ENCODE measurements at regions not wholly inside any gene's neighbourhood (a gene's known extent, or its start where the extent isn't known, plus 50 kb on each side); places are given as distances from the start of the nearest gene placed in this dataset.
A peak's percentile ranks its signal among the peaks of the same experiment; 100 is the strongest.

GRCh38 chr3:157602424-157602823 lies 99.2 kb upstream of the VEPH1 start:
- 80 to 86% methylated on average over 1 of the region's 1 CpG for WGBS, 2 donors
- ATAC-seq (ENCODE audit: low FRiP score), result no peak
- no peak overlapping the region for H3K4me3 ChIP-seq (ENCODE audit: low read length in 2 of 2)

DNA sequence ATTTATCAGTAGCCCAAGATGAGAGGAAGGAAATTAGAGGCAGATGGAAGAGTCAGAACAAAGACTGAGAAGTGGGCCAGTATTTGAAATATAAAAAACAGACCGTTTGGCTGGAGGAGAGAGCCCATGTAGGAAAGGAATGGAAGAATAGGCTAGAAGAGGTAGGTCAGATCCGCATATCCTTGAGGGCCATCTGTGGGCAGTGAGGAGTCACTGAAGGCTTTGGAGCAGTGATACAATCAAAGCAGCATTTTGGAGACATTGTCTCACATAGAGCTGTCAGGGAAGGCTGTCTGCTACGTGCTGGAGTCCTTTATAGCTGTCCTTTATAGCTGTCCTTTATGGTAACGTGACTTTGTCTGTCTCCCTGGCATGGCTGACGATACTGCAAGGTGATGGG lies 92.0 kb upstream of the VEPH1 start:
- H3K27ac ChIP-seq (ENCODE audit: low read depth in 1 of 2, low read length in 2 of 2), result no peak overlapping the region
- H3K27me3 ChIP-seq (ENCODE audit: control insufficient read depth in 1 of 2, insufficient read depth in 2 of 2, low read length in 1 of 2), result no peaks in the 10 kb centered on the region
- no peaks in the 10 kb centered on the region for H3K36me3 ChIP-seq (ENCODE audit: control insufficient read depth in 1 of 2, insufficient read depth in 2 of 2, low read length in 1 of 2)
- intact Hi-C loops (cut with DNase I), result no loop called here
- ATAC-seq (ENCODE audit: low FRiP score) (no peak), DNase-seq (no peak)
- peaks cover 1% of the 10 kb centered on the region for H3K9me3 ChIP-seq (ENCODE audit: control insufficient read depth, low read length)
- H3K4me3 ChIP-seq (ENCODE audit: low read length in 2 of 2), result no peak overlapping the region
- 74 to 78% methylated on average over 5 of the region's 5 CpGs for WGBS, 2 donors
- no peaks in the 10 kb centered on the region for H3K4me1 ChIP-seq (ENCODE audit: control insufficient read depth in 1 of 2, insufficient read depth in 2 of 2, low read length in 2 of 2)

More at GRCh38 chr3:157602424-157602823, 99.2 kb upstream of the VEPH1 start:
- Histone ChIP-seq H3K9me3 (ENCODE audit: control insufficient read depth, low read length) (no peaks in the 10 kb centered on the region), H3K27me3 (ENCODE audit: control insufficient read depth in 1 of 2, insufficient read depth in 2 of 2, low read length in 1 of 2) (no peaks in the 10 kb centered on the region), H3K4me1 (ENCODE audit: control insufficient read depth in 1 of 2, insufficient read depth in 2 of 2, low read length in 2 of 2) (no peaks in the 10 kb centered on the region), H3K36me3 (ENCODE audit: control insufficient read depth in 1 of 2, insufficient read depth in 2 of 2, low read length in 1 of 2) (no peaks in the 10 kb centered on the region), H3K27ac (ENCODE audit: low read depth in 1 of 2, low read length in 2 of 2) (no peak overlapping the region)
- DNase-seq, result no peak
- intact Hi-C loops (cut with DNase I), result no loop called here

DNA sequence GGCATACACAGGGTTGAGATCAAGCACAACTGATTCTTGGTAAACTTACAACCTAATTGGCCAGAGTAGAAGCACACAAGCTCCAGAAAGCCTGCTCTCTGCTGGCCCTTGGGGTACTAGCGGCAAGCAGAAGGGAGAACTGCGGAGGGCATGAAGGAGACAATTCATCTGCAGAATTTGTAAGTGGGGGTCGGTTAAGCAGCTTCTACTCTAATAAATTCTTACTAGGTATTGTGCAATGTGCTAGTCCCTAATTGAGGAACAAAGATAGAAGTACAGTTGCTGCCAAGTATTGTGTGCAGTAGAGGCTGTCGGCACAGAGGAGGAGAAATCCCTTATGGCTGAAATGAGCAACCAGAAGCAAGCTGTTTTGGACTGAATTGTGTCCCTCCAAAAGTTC lies 91.2 kb upstream of the VEPH1 start:
- Histone ChIP-seq H3K36me3 (ENCODE audit: control insufficient read depth in 1 of 2, insufficient read depth in 2 of 2, low read length in 1 of 2) (no peaks in the 10 kb centered on the region), H3K9me3 (ENCODE audit: control insufficient read depth, low read length) (peaks cover 1% of the 10 kb centered on the region), H3K4me1 (ENCODE audit: control insufficient read depth in 1 of 2, insufficient read depth in 2 of 2, low read length in 2 of 2) (no peaks in the 10 kb centered on the region), H3K27ac (ENCODE audit: low read depth in 1 of 2, low read length in 2 of 2) (no peak overlapping the region), H3K4me3 (ENCODE audit: low read length in 2 of 2) (no peak overlapping the region), H3K27me3 (ENCODE audit: control insufficient read depth in 1 of 2, insufficient read depth in 2 of 2, low read length in 1 of 2) (no peaks in the 10 kb centered on the region)
- intact Hi-C loops (cut with DNase I), result no loop called here
- no peak for DNase-seq
- 76 to 78% methylated on average over 4 of the region's 4 CpGs for WGBS, 2 donors
- ATAC-seq (ENCODE audit: low FRiP score), result peak; percentile 66

GRCh38 chr3:157592769-157593168 lies 89.6 kb upstream of the VEPH1 start:
- no peak for ATAC-seq (ENCODE audit: low FRiP score)
- peaks cover 1% of the 10 kb centered on the region for H3K9me3 ChIP-seq (ENCODE audit: control insufficient read depth, low read length)
- no peak for DNase-seq
- intact Hi-C loops (cut with DNase I), result no loop called here
- H3K27me3 ChIP-seq (ENCODE audit: control insufficient read depth in 1 of 2, insufficient read depth in 2 of 2, low read length in 1 of 2), result no peaks in the 10 kb centered on the region
- no peaks in the 10 kb centered on the region for H3K36me3 ChIP-seq (ENCODE audit: control insufficient read depth in 1 of 2, insufficient read depth in 2 of 2, low read length in 1 of 2)
- H3K4me1 ChIP-seq (ENCODE audit: control insufficient read depth in 1 of 2, insufficient read depth in 2 of 2, low read length in 2 of 2), result no peaks in the 10 kb centered on the region
- H3K27ac ChIP-seq (ENCODE audit: low read depth in 1 of 2, low read length in 2 of 2), result no peak overlapping the region
- H3K4me3 ChIP-seq (ENCODE audit: low read length in 2 of 2), result no peak overlapping the region
- WGBS, 2 donors, result 87 to 88% methylated on average over 6 of the region's 6 CpGs

GRCh38 chr3:157590273-157590672 lies 87.1 kb upstream of the VEPH1 start:
- Histone ChIP-seq H3K4me1 (ENCODE audit: control insufficient read depth in 1 of 2, insufficient read depth in 2 of 2, low read length in 2 of 2) (no peaks in the 10 kb centered on the region), H3K27ac (ENCODE audit: low read depth in 1 of 2, low read length in 2 of 2) (no peak overlapping the region), H3K4me3 (ENCODE audit: low read length in 2 of 2) (no peak overlapping the region), H3K9me3 (ENCODE audit: control insufficient read depth, low read length) (peaks cover 1% of the 10 kb centered on the region), H3K36me3 (ENCODE audit: control insufficient read depth in 1 of 2, insufficient read depth in 2 of 2, low read length in 1 of 2) (no peaks in the 10 kb centered on the region), H3K27me3 (ENCODE audit: control insufficient read depth in 1 of 2, insufficient read depth in 2 of 2, low read length in 1 of 2) (no peaks in the 10 kb centered on the region)
- 14 to 17% methylated on average over 1 of the region's 1 CpG for WGBS, 2 donors
- ATAC-seq (ENCODE audit: low FRiP score) (no peak), DNase-seq (no peak)
- intact Hi-C loops (cut with DNase I), result no loop called here

DNA sequence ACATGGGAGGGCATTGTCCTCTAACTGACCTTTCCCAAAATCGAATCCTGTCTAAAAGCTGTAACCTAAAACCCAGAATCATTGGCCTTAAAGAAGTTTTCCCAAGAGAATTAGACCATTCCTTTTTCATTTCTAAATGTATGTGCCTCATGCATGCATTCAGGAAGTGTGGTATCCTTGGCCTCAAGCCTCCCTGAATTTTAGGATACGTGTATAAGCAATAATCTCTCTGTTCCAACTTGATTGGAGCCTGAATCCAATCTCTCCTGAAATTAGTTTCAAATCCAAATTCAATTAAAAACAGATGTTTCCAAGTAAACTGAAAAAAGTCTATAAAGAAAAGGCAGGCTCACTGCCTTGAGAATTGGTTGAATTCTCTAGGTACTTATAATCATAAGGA lies 86.0 kb upstream of the VEPH1 start:
- Histone ChIP-seq H3K9me3 (ENCODE audit: control insufficient read depth, low read length) (no peaks in the 10 kb centered on the region), H3K4me1 (ENCODE audit: control insufficient read depth in 1 of 2, insufficient read depth in 2 of 2, low read length in 2 of 2) (no peaks in the 10 kb centered on the region), H3K4me3 (ENCODE audit: low read length in 2 of 2) (no peak overlapping the region), H3K27ac (ENCODE audit: low read depth in 1 of 2, low read length in 2 of 2) (no peak overlapping the region), H3K27me3 (ENCODE audit: control insufficient read depth in 1 of 2, insufficient read depth in 2 of 2, low read length in 1 of 2) (no peaks in the 10 kb centered on the region), H3K36me3 (ENCODE audit: control insufficient read depth in 1 of 2, insufficient read depth in 2 of 2, low read length in 1 of 2) (no peaks in the 10 kb centered on the region)
- WGBS, 2 donors, result 34 to 50% methylated on average over 2 of the region's 2 CpGs
- ATAC-seq (ENCODE audit: low FRiP score) (no peak), DNase-seq (no peak)
- intact Hi-C loops (cut with DNase I), result no loop called here

- Histone ChIP-seq H3K9me3 (ENCODE audit: control insufficient read depth, low read length) (no peaks in the 10 kb centered on the region), H3K27me3 (ENCODE audit: control insufficient read depth in 1 of 2, insufficient read depth in 2 of 2, low read length in 1 of 2) (no peaks in the 10 kb centered on the region), H3K27ac (ENCODE audit: low read depth in 1 of 2, low read length in 2 of 2) (no peak overlapping the region), H3K36me3 (ENCODE audit: control insufficient read depth in 1 of 2, insufficient read depth in 2 of 2, low read length in 1 of 2) (no peaks in the 10 kb centered on the region), H3K4me3 (ENCODE audit: low read length in 2 of 2) (no peak overlapping the region), H3K4me1 (ENCODE audit: control insufficient read depth in 1 of 2, insufficient read depth in 2 of 2, low read length in 2 of 2) (no peaks in the 10 kb centered on the region)
- no peak for ATAC-seq (ENCODE audit: low FRiP score)
- DNase-seq, result no peak
- intact Hi-C loops (cut with DNase I), result no loop called here
Measured at GRCh38 chr3:157588386-157589060, 85.3 kb upstream of the VEPH1 start.

DNA sequence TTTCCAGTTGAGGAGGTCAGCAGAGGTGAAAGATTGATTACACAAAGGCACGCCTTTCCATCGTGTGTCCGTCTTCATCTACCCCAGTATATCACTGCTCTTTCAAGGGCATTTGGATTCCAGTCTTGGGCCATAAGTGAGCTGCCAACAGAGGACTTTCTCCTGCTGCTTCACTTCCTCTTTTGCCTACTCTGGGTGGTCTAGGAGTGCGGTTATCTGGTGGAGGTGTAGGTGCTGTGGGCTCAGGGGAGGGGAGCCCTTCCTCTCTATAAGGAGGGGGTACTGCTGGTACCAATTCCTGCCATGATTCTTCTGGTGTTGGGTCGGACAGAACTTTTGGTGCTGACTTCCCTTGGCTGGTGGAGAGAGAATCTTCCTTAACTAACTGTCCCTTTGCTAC lies 83.1 kb upstream of the VEPH1 start:
- Histone ChIP-seq H3K9me3 (ENCODE audit: control insufficient read depth, low read length) (no peaks in the 10 kb centered on the region), H3K27me3 (ENCODE audit: control insufficient read depth in 1 of 2, insufficient read depth in 2 of 2, low read length in 1 of 2) (no peaks in the 10 kb centered on the region), H3K27ac (ENCODE audit: low read depth in 1 of 2, low read length in 2 of 2) (no peak overlapping the region), H3K4me1 (ENCODE audit: control insufficient read depth in 1 of 2, insufficient read depth in 2 of 2, low read length in 2 of 2) (no peaks in the 10 kb centered on the region), H3K36me3 (ENCODE audit: control insufficient read depth in 1 of 2, insufficient read depth in 2 of 2, low read length in 1 of 2) (no peaks in the 10 kb centered on the region), H3K4me3 (ENCODE audit: low read length in 2 of 2) (no peak overlapping the region)
- DNase-seq (no peak), ATAC-seq (ENCODE audit: low FRiP score) (no peak)
- WGBS, 2 donors, result 44 to 63% methylated on average over 5 of the region's 5 CpGs
- intact Hi-C loops (cut with DNase I), result no loop called here

DNA sequence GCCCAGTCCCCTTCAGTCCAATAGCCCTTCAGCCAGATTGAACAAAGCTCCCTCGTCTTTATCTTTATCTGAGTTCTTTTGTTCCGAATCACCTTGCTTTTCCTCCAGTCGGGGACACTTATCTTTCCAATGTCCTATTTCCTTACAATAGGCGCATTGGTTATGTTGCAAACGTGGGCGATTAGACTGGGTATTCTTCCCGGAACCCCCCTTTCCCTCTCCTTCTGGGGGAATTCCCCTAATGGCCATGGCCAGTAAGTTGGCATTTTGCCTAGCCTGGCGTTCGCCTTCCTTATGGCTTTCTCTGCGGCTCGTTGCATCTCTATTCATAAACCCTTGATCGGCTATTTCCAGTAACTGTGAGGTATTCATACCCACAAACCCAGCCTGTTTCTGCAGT lies 82.2 kb upstream of the VEPH1 start:
- ATAC-seq (ENCODE audit: low FRiP score) (no peak), DNase-seq (no peak)

More for the DNA sequence above, 82.2 kb upstream of the VEPH1 start:
- WGBS, 2 donors, result 88 to 89% methylated on average over 12 of the region's 12 CpGs
- no peaks in the 10 kb centered on the region for H3K4me1 ChIP-seq (ENCODE audit: control insufficient read depth in 1 of 2, insufficient read depth in 2 of 2, low read length in 2 of 2)
- no peaks in the 10 kb centered on the region for H3K9me3 ChIP-seq (ENCODE audit: control insufficient read depth, low read length)
- intact Hi-C loops (cut with DNase I), result no loop called here
- no peak overlapping the region for H3K4me3 ChIP-seq (ENCODE audit: low read length in 2 of 2)
- no peaks in the 10 kb centered on the region for H3K27me3 ChIP-seq (ENCODE audit: control insufficient read depth in 1 of 2, insufficient read depth in 2 of 2, low read length in 1 of 2)
- H3K27ac ChIP-seq (ENCODE audit: low read depth in 1 of 2, low read length in 2 of 2), result no peak overlapping the region
- H3K36me3 ChIP-seq (ENCODE audit: control insufficient read depth in 1 of 2, insufficient read depth in 2 of 2, low read length in 1 of 2), result no peaks in the 10 kb centered on the region

Data from aorta (tissue), 5 donors.